ENCODE measurements at regions not wholly inside any gene's neighbourhood (a gene's known extent, or its start where the extent isn't known, plus 50 kb on each side); places are given as distances from the start of the nearest gene placed in this dataset.

GRCh38 chr14:37939442-37940028 is 268.2 kb upstream of the SSTR1 start:
- TF ChIP-seq, protein P1, sequence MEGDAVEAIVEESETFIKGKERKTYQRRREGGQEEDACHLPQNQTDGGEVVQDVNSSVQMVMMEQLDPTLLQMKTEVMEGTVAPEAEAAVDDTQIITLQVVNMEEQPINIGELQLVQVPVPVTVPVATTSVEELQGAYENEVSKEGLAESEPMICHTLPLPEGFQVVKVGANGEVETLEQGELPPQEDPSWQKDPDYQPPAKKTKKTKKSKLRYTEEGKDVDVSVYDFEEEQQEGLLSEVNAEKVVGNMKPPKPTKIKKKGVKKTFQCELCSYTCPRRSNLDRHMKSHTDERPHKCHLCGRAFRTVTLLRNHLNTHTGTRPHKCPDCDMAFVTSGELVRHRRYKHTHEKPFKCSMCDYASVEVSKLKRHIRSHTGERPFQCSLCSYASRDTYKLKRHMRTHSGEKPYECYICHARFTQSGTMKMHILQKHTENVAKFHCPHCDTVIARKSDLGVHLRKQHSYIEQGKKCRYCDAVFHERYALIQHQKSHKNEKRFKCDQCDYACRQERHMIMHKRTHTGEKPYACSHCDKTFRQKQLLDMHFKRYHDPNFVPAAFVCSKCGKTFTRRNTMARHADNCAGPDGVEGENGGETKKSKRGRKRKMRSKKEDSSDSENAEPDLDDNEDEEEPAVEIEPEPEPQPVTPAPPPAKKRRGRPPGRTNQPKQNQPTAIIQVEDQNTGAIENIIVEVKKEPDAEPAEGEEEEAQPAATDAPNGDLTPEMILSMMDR (IDR thresholded peaks at IDR 0.05; ENCODE audit: poor library complexity, severe bottlenecking) = no peak
- TF ChIP-seq REST (IDR thresholded peaks at IDR 0.05; ENCODE audit: borderline replicate concordance) (no peak), EP300 (conservative IDR thresholded peaks at IDR 0.05; ENCODE audit: poor library complexity, severe bottlenecking) (no peak), EZH2 (IDR thresholded peaks at IDR 0.05; ENCODE audit: borderline replicate concordance, insufficient read depth, low read length, poor library complexity, severe bottlenecking) (no peak), TAF1 (IDR thresholded peaks at IDR 0.05; ENCODE audit: low read depth) (no peak), POLR2AphosphoS5 (IDR thresholded peaks at IDR 0.05) (no peak), MXI1 (conservative IDR thresholded peaks at IDR 0.05; ENCODE audit: poor library complexity, severe bottlenecking) (no peak)

Measured in neural cell (in vitro differentiated cells).